Suppressor macrophage (primary cell): ENCODE measurements at regions not wholly inside any gene's neighbourhood (a gene's known extent, or its start where the extent isn't known, plus 50 kb on each side); places are given as distances from the start of the nearest gene placed in this dataset.

Experiments
- DNase-seq, 4 experiments: peaks; one replicate each; pipeline ENCODE4 v3.0.0-alpha.2; 2020 to 2022

GRCh38 chr1:87636198-87636892 lies 307.7 kb downstream of the LMO4 start:
- no peak for DNase-seq

- no peak for DNase-seq
Measured at GRCh38 chr1:87638636-87639035, 310.0 kb downstream of the LMO4 start.

- no peak for DNase-seq
Measured at GRCh38 chr1:87641996-87642395, 313.3 kb downstream of the LMO4 start.

GRCh38 chr1:87642581-87643221 lies 314.0 kb downstream of the LMO4 start:
- no peak for DNase-seq

- DNase-seq = no peak
Measured at GRCh38 chr1:87644033-87644578, 315.4 kb downstream of the LMO4 start.

- DNase-seq = peak in 1 of 4 experiments; percentile 5
Measured at GRCh38 chr1:87644579-87645190, 316.0 kb downstream of the LMO4 start.

- no peak for DNase-seq
Measured at GRCh38 chr1:87647430-87648177, 318.9 kb downstream of the LMO4 start.

GRCh38 chr1:87648323-87649119 lies 319.8 kb downstream of the LMO4 start:
- no peak for DNase-seq

GRCh38 chr1:87650306-87650705 lies 321.6 kb downstream of the LMO4 start:
- DNase-seq = no peak

- no peak for DNase-seq
Measured at GRCh38 chr1:87652176-87652575, 323.5 kb downstream of the LMO4 start.

- DNase-seq = no peak
Measured at GRCh38 chr1:87665151-87665550, 336.5 kb downstream of the LMO4 start.

- DNase-seq = no peak
Measured at GRCh38 chr1:87666681-87667080, 338.0 kb downstream of the LMO4 start.

- DNase-seq = no peak
Measured at GRCh38 chr1:87669674-87670073, 341.0 kb downstream of the LMO4 start.

GRCh38 chr1:87673309-87673708 lies 344.6 kb downstream of the LMO4 start:
- DNase-seq = no peak

- no peak for DNase-seq
Measured at GRCh38 chr1:87673748-87674147, 345.1 kb downstream of the LMO4 start.

- DNase-seq = no peak
Measured at GRCh38 chr1:87674791-87675190, 346.1 kb downstream of the LMO4 start.

- no peak for DNase-seq
Measured at GRCh38 chr1:87678266-87678665, 349.6 kb downstream of the LMO4 start.

GRCh38 chr1:87682565-87682964 lies 353.9 kb downstream of the LMO4 start:
- DNase-seq = no peak

- DNase-seq = peak in 3 of 4 experiments; percentile 2 to 45 (median 45)
Measured at GRCh38 chr1:87683196-87683956, 354.7 kb downstream of the LMO4 start.

- DNase-seq = no peak
Measured at GRCh38 chr1:87684194-87684593, 355.5 kb downstream of the LMO4 start.

GRCh38 chr1:87684713-87685205 lies 356.1 kb downstream of the LMO4 start:
- no peak for DNase-seq
